GM18517 (cell line): ENCODE measurements at regions not wholly inside any gene's neighbourhood (a gene's known extent, or its start where the extent isn't known, plus 50 kb on each side); places are given as distances from the start of the nearest gene placed in this dataset.
"Not testable (repeated sequence)": the region's sequence is repeated elsewhere in the genome, so short reads cannot be mapped to it uniquely, and the experiment has no call there.

Experiments
- ATAC-seq: cut with Tn5 transposase; IDR thresholded peaks from one replicate; pipeline ENCODE4 v1.9.1; 2021; ENCODE audit warnings: mild to moderate bottlenecking, moderate library complexity; ENCODE audit not compliant: unreplicated experiment

- no peak for ATAC-seq
Observed at GRCh38 chr1:163959622-163960021, 599.4 kb upstream of the PBX1 start.

GRCh38 chr1:163970151-163970550 lies 588.8 kb upstream of the PBX1 start:
- no peak for ATAC-seq

- ATAC-seq: no peak
Observed at GRCh38 chr1:163970699-163971098, 588.3 kb upstream of the PBX1 start.

GRCh38 chr1:163973586-163973985 lies 585.4 kb upstream of the PBX1 start:
- no peak for ATAC-seq

GRCh38 chr1:163974120-163974519 lies 584.9 kb upstream of the PBX1 start:
- ATAC-seq: no peak

GRCh38 chr1:163980394-163980793 lies 578.6 kb upstream of the PBX1 start:
- no peak for ATAC-seq

- no peak for ATAC-seq
Observed at GRCh38 chr1:163981500-163982030, 577.4 kb upstream of the PBX1 start.

- no peak for ATAC-seq
Observed at GRCh38 chr1:163983097-163983496, 575.9 kb upstream of the PBX1 start.

- ATAC-seq: no peak
Observed at GRCh38 chr1:163985700-163986099, 573.3 kb upstream of the PBX1 start.

GRCh38 chr1:163999131-163999530 lies 559.9 kb upstream of the PBX1 start:
- ATAC-seq: no peak

- ATAC-seq: not testable (repeated sequence)
Observed at GRCh38 chr1:164006186-164006585, 552.8 kb upstream of the PBX1 start.

- no peak for ATAC-seq
Observed at GRCh38 chr1:164006621-164007020, 552.4 kb upstream of the PBX1 start.

GRCh38 chr1:164017239-164017638 lies 541.7 kb upstream of the PBX1 start:
- no peak for ATAC-seq

GRCh38 chr1:164020391-164020790 lies 538.6 kb upstream of the PBX1 start:
- ATAC-seq: no peak

- ATAC-seq: no peak
Observed at GRCh38 chr1:164021813-164022212, 537.2 kb upstream of the PBX1 start.

- ATAC-seq: no peak
Observed at GRCh38 chr1:164033782-164034181, 525.2 kb upstream of the PBX1 start.

- ATAC-seq: no peak
Observed at GRCh38 chr1:164040754-164041153, 518.2 kb upstream of the PBX1 start.

GRCh38 chr1:164051782-164052181 lies 507.2 kb upstream of the PBX1 start:
- ATAC-seq: no peak

GRCh38 chr1:164054331-164054730 lies 504.7 kb upstream of the PBX1 start:
- no peak for ATAC-seq

- ATAC-seq: no peak
Observed at GRCh38 chr1:164058198-164058597, 500.8 kb upstream of the PBX1 start.

GRCh38 chr1:164061528-164061927 lies 497.5 kb upstream of the PBX1 start:
- no peak for ATAC-seq

- no peak for ATAC-seq
Observed at GRCh38 chr1:164064501-164064900, 494.5 kb upstream of the PBX1 start.

GRCh38 chr1:164071288-164071687 lies 487.7 kb upstream of the PBX1 start:
- no peak for ATAC-seq

GRCh38 chr1:164086832-164087231 lies 472.2 kb upstream of the PBX1 start:
- ATAC-seq: no peak
